IMR-90 (cell line): ENCODE measurements at regions not wholly inside any gene's neighbourhood (a gene's known extent, or its start where the extent isn't known, plus 50 kb on each side); places are given as distances from the start of the nearest gene placed in this dataset.

Experiments used
- ATAC-seq: fragments of 200-7000 bp; cut with Tn5 transposase; 2 replicates; pipeline ENCODE4 v1.9.1; 2020; ENCODE audit warnings: low read depth, mild to moderate bottlenecking, moderate library complexity
- BruUV-seq: library from RNA; stranded (reverse); fragments of 400-500 nt; replicated peaks from 2 replicates; lab custom pipeline; 2021; lab: Mats Ljungman, UMichigan
- CTCF ChIA-PET: fragments of 300-600 bp; formaldehyde crosslinking; extraction: SDS; loops from one replicate; lab custom pipeline; 2021; ENCODE audit warnings: antibody characterized with exemption; lab: Yijun Ruan, JAX
- POLR2A ChIA-PET: fragments of 300-600 bp; sonication (Branson Sonifier 250); formaldehyde crosslinking; loops from one replicate; lab custom pipeline; 2022; ENCODE audit warnings: antibody characterized with exemption; ENCODE audit not compliant: unreplicated experiment; lab: Charles Lee
- DNase-seq: peaks from one replicate; pipeline ENCODE4 v3.0.0; 2013
- H2AFZ ChIP-seq: replicated peaks from 2 replicates; pipeline ENCODE3; 2013; ENCODE audit warnings: low read length, mild to moderate bottlenecking; ENCODE audit not compliant: poor library complexity
- H2AK5ac ChIP-seq: 2 replicates; pipeline ENCODE4 v1.6.1; 2013; ENCODE audit warnings: low read depth, low read length, inconsistent platforms
- H2AK9ac ChIP-seq: replicated peaks from 2 replicates; pipeline ENCODE3; 2013; ENCODE audit warnings: mild to moderate bottlenecking, low read depth, low read length, moderate library complexity; ENCODE audit not compliant: poor library complexity
- H2BK120ac ChIP-seq: 2 replicates; pipeline ENCODE4 v1.6.1; 2013; ENCODE audit warnings: low read depth, low read length, inconsistent platforms
- H2BK15ac ChIP-seq: 3 replicates; pipeline ENCODE4 v1.6.1; 2013; ENCODE audit warnings: low read depth, low read length, inconsistent platforms
- H2BK20ac ChIP-seq: 2 replicates; pipeline ENCODE4 v1.6.1; 2013; ENCODE audit warnings: low read depth, mild to moderate bottlenecking, inconsistent platforms, low read length, moderate library complexity
- H2BK5ac ChIP-seq: 2 replicates; pipeline ENCODE4 v1.6.1; 2013; ENCODE audit warnings: mild to moderate bottlenecking, low read depth, low read length, inconsistent platforms; ENCODE audit not compliant: poor library complexity, severe bottlenecking
- H3K14ac ChIP-seq: replicated peaks from 2 replicates; pipeline ENCODE4 v1.6.1; 2013; ENCODE audit warnings: low read depth, low read length, inconsistent platforms
- H3K18ac ChIP-seq: 2 replicates; pipeline ENCODE4 v1.6.1; 2013; ENCODE audit warnings: low read depth, low read length, control low read depth
- H3K23ac ChIP-seq: 2 replicates; pipeline ENCODE4 v1.6.1; 2013; ENCODE audit warnings: low read depth, low read length, inconsistent platforms
- H3K27ac ChIP-seq: 2 replicates; pipeline ENCODE4 v1.5.1; 2013; ENCODE audit warnings: mild to moderate bottlenecking, control low read depth, low read length; ENCODE audit not compliant: insufficient read depth
- H3K27me3 ChIP-seq: 2 replicates; pipeline ENCODE4 v1.6.1; 2013; ENCODE audit warnings: low read length; ENCODE audit not compliant: control insufficient read depth, insufficient read depth
- H3K36me3 ChIP-seq: 2 replicates; pipeline ENCODE4 v1.6.1; 2013; ENCODE audit warnings: low read length, mixed read lengths; ENCODE audit not compliant: control insufficient read depth, insufficient read depth
- H3K4ac ChIP-seq: 2 replicates; pipeline ENCODE4 v1.6.1; 2013; ENCODE audit warnings: low read depth, low read length, inconsistent platforms
- H3K4me1 ChIP-seq: 2 replicates; pipeline ENCODE4 v1.6.1; 2013; ENCODE audit warnings: low read length, mixed read lengths; ENCODE audit not compliant: control insufficient read depth, insufficient read depth
- H3K4me2 ChIP-seq: 2 replicates; pipeline ENCODE4 v1.6.1; 2013; ENCODE audit warnings: low read depth, mild to moderate bottlenecking, control low read depth, low read length, moderate library complexity
- H3K4me3 ChIP-seq: 2 replicates; pipeline ENCODE4 v1.5.1; 2013; ENCODE audit warnings: low read depth, mild to moderate bottlenecking, control low read depth, low read length, moderate library complexity; ENCODE audit not compliant: insufficient read depth
- H3K56ac ChIP-seq: 2 replicates; pipeline ENCODE4 v1.6.1; 2013; ENCODE audit warnings: low read length, inconsistent platforms; ENCODE audit not compliant: insufficient read depth; ENCODE audit errors: extremely low read depth
- H3K79me1 ChIP-seq, 2 experiments: 2 replicates each; pipeline ENCODE4 v1.6.1; 2013; ENCODE audit warnings: low read length in 2 of 2, inconsistent platforms in 1 of 2, low read depth in 1 of 2
- H3K9ac ChIP-seq: 2 replicates; pipeline ENCODE4 v1.6.1; 2013; ENCODE audit warnings: low read depth, low read length, control low read depth
- H3K9me1 ChIP-seq: 2 replicates; pipeline ENCODE4 v1.6.1; 2013; ENCODE audit warnings: low read length, inconsistent platforms; ENCODE audit not compliant: insufficient read depth
- H3K9me3 ChIP-seq: 2 replicates; pipeline ENCODE4 v1.6.1; 2013; ENCODE audit warnings: low read length; ENCODE audit not compliant: control insufficient read depth, insufficient read depth
- H4K20me1 ChIP-seq: 2 replicates; pipeline ENCODE4 v1.6.1; 2013; ENCODE audit warnings: low read length, inconsistent platforms; ENCODE audit not compliant: insufficient read depth
- H4K5ac ChIP-seq: 2 replicates; pipeline ENCODE4 v1.6.1; 2013; ENCODE audit warnings: mild to moderate bottlenecking, low read depth, low read length, control low read depth
- H4K8ac ChIP-seq, 2 experiments: 2 replicates each; pipeline ENCODE4 v1.6.1; 2013; ENCODE audit warnings: low read depth in 2 of 2, low read length in 2 of 2, control low read depth in 1 of 2, inconsistent platforms in 1 of 2
- H4K91ac ChIP-seq: 2 replicates; pipeline ENCODE4 v1.6.1; 2013; ENCODE audit warnings: low read depth, low read length, inconsistent platforms; ENCODE audit not compliant: insufficient read depth
- CEBPB ChIP-seq: IDR thresholded peaks from 2 replicates; pipeline ENCODE4 v1.6.1; 2012; ENCODE audit warnings: low read depth, low read length, improper control_type of control experiment
- MAZ ChIP-seq: IDR thresholded peaks from 2 replicates; pipeline ENCODE4 v1.6.1; 2012; ENCODE audit warnings: low read depth, mild to moderate bottlenecking, low read length, improper control_type of control experiment, moderate library complexity, borderline replicate concordance
- POLR2A ChIP-seq: IDR thresholded peaks from 2 replicates; pipeline ENCODE4 v1.6.1; 2012; ENCODE audit warnings: mild to moderate bottlenecking, low read depth, low read length
- RAD21 ChIP-seq: IDR thresholded peaks from 2 replicates; pipeline ENCODE4 v1.6.1; 2012; ENCODE audit warnings: low read length, improper control_type of control experiment
- RFX5 ChIP-seq: IDR thresholded peaks from 2 replicates; pipeline ENCODE4 v1.8.0; 2012; ENCODE audit warnings: low read depth, mild to moderate bottlenecking, low read length, moderate library complexity
- SMC3 ChIP-seq: fragments of 150-350 bp; IDR thresholded peaks from 2 replicates; pipeline ENCODE4 v1.6.1; 2016; ENCODE audit warnings: low read depth, mild to moderate bottlenecking, antibody characterized with exemption, low read length, moderate library complexity
- WGBS, 2 experiments: methylation state at CpG; one replicate each; pipeline versions ENCODE4 v1.1.5 to v1.1.7; 2013; ENCODE audit warnings: missing lambda C conversion rate in 2 of 2; ENCODE audit not compliant: insufficient read length in 1 of 2; ENCODE audit errors: extremely low coverage in 2 of 2; 5-methylcytosine and 5-hydroxymethylcytosine counted together
- dilution Hi-C: fragments of 300-500 bp; cut with HindIII; formaldehyde crosslinking; loops from one replicate; pipeline ENCODE4 v1.14.3; 2018; ENCODE audit warnings: low sequenced_read_pairs; ENCODE audit not compliant: unreplicated experiment
- in situ Hi-C: fragments of 300-500 bp; cut with MboI; formaldehyde crosslinking; loops from 3 replicates; pipeline ENCODE4 v1.14.3; 2019; ENCODE audit warnings: low sequenced_read_pairs, inconsistent platforms, mixed read lengths
- intact Hi-C: fragments of 100-400 bp; cut with micrococcal nuclease; formaldehyde crosslinking; loops from 2 replicates; pipeline ENCODE4 v1.10.0; 2022

GRCh38 chr10:113390896-113391295, 162.0 kb upstream of the HABP2 start:
- no peaks in the 10 kb centered on the region for H3K9me3 ChIP-seq
- no peak overlapping the region for H3K27ac ChIP-seq
- dilution Hi-C loops: no loop called here
- H4K91ac ChIP-seq: no peak overlapping the region
- intact Hi-C loops: no loop called here
- no peaks in the 10 kb centered on the region for H3K4me1 ChIP-seq
- no peak overlapping the region for H4K5ac ChIP-seq
- H4K8ac ChIP-seq: no peak overlapping the region
- ChIA-PET CTCF (no interaction called here), POLR2A (no interaction called here)
- H3K18ac ChIP-seq: no peak overlapping the region
- H3K23ac ChIP-seq: no peak overlapping the region
- no peak overlapping the region for H3K56ac ChIP-seq
- no peak overlapping the region for H2AFZ ChIP-seq
- no peak overlapping the region for H2AK9ac ChIP-seq
- H3K9me1 ChIP-seq: no peaks in the 10 kb centered on the region
- no peak overlapping the region for H2AK5ac ChIP-seq
- H3K4me3 ChIP-seq: no peak overlapping the region
- no peaks in the 10 kb centered on the region for H3K79me1 ChIP-seq
- H3K9ac ChIP-seq: no peak overlapping the region
- no peaks in the 10 kb centered on the region for H3K36me3 ChIP-seq
- no peak overlapping the region for H2BK120ac ChIP-seq
- no peak overlapping the region for H3K4ac ChIP-seq
- no peak overlapping the region for H2BK15ac ChIP-seq
- 42% methylated on average over 2 of the region's 4 CpGs; no CpG with 5 or more reads in 1 of the 2 experiments for WGBS, 2 experiments
- ATAC-seq (no peak), DNase-seq (no peak)
- H4K20me1 ChIP-seq: no peaks in the 10 kb centered on the region
- H3K14ac ChIP-seq: no peak overlapping the region
- H2BK20ac ChIP-seq: no peak overlapping the region
- H2BK5ac ChIP-seq: no peak overlapping the region
- H3K27me3 ChIP-seq: peaks cover 22% of the 10 kb centered on the region
- TF ChIP-seq POLR2A (no peak), RAD21 (no peak), CEBPB (no peak), SMC3 (no peak), RFX5 (no peak), MAZ (no peak)
- no peak overlapping the region for H3K4me2 ChIP-seq
- BruUV-seq: no TSS peak
- in situ Hi-C loops: loop anchor here (25.0 kb wide), 1 partner anchor 679 kb away; no protein-coding TSS in a partner anchor
